ENCODE measurements at regions not wholly inside any gene's neighbourhood (a gene's known extent, or its start where the extent isn't known, plus 50 kb on each side); places are given as distances from the start of the nearest gene placed in this dataset.
A peak's percentile ranks its signal among the peaks of the same experiment; 100 is the strongest.

DNA sequence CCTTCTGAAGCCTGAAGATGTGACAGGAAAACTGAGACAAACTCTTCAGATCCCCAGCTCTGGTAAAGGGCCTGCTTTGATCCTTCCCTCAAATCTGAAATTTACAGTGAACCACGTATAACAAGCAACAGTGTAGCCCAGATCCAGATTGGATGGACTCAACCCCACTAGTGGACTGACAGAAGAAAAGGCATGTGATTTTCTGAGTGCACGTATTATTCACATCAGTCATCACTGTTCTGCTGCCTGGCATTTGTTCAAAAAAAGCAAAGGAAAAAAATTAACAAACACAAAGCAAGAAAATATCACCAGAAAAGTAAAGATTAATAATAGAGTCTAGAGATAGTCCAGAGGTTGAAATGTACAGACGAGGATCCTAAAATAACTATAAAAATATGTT, 87.6 kb downstream of the CYRIA start:
- peak; percentile 59 for DNase-seq
- Histone ChIP-seq H3K27ac (no peak overlapping the region), H3K27me3 (replicated peaks) (no peaks in the 10 kb centered on the region), H3K4me3 (ENCODE audit: low read depth, low read length) (no peak overlapping the region), H3K36me3 (replicated peaks) (no peaks in the 10 kb centered on the region)
- in situ Hi-C loops (cut with HindIII; ENCODE audit: low pct_ligation_motif_present, low sequenced_read_pairs) = no loop called here
- TF ChIP-seq, protein P1, sequence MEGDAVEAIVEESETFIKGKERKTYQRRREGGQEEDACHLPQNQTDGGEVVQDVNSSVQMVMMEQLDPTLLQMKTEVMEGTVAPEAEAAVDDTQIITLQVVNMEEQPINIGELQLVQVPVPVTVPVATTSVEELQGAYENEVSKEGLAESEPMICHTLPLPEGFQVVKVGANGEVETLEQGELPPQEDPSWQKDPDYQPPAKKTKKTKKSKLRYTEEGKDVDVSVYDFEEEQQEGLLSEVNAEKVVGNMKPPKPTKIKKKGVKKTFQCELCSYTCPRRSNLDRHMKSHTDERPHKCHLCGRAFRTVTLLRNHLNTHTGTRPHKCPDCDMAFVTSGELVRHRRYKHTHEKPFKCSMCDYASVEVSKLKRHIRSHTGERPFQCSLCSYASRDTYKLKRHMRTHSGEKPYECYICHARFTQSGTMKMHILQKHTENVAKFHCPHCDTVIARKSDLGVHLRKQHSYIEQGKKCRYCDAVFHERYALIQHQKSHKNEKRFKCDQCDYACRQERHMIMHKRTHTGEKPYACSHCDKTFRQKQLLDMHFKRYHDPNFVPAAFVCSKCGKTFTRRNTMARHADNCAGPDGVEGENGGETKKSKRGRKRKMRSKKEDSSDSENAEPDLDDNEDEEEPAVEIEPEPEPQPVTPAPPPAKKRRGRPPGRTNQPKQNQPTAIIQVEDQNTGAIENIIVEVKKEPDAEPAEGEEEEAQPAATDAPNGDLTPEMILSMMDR (IDR thresholded peaks at IDR 0.05; ENCODE audit: low read depth, low read length, missing control alignments) = no peak

DNA sequence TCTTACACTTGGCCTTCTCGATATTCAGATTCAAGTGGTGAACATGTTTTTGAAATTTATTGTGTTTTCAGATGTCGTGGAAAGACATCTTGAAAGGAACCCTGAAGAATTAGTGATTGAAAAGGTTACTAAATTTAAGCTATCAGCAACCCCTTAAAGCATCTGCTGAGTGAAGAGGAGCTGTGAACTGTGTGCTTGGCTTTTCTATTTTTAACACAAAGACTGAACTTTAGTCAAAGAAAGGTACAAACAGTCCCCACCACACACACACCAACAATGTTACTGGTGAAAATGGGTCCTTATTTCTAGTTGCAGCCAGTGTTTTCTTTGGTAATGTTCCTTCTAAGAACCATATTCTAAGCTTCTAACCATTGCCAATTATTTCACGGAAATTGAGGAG, 95.1 kb downstream of the CYRIA start:
- H3K4me3 ChIP-seq (ENCODE audit: low read depth, low read length) = no peak overlapping the region
- TF ChIP-seq, protein P1 (IDR thresholded peaks at IDR 0.05; ENCODE audit: low read depth, low read length, missing control alignments) = no peak
- no peaks in the 10 kb centered on the region for H3K36me3 ChIP-seq (replicated peaks)
- no peaks in the 10 kb centered on the region for H3K27me3 ChIP-seq (replicated peaks)
- no peak for DNase-seq
- H3K27ac ChIP-seq = no peak overlapping the region
- in situ Hi-C loops (cut with HindIII; ENCODE audit: low pct_ligation_motif_present, low sequenced_read_pairs) = no loop called here

DNA sequence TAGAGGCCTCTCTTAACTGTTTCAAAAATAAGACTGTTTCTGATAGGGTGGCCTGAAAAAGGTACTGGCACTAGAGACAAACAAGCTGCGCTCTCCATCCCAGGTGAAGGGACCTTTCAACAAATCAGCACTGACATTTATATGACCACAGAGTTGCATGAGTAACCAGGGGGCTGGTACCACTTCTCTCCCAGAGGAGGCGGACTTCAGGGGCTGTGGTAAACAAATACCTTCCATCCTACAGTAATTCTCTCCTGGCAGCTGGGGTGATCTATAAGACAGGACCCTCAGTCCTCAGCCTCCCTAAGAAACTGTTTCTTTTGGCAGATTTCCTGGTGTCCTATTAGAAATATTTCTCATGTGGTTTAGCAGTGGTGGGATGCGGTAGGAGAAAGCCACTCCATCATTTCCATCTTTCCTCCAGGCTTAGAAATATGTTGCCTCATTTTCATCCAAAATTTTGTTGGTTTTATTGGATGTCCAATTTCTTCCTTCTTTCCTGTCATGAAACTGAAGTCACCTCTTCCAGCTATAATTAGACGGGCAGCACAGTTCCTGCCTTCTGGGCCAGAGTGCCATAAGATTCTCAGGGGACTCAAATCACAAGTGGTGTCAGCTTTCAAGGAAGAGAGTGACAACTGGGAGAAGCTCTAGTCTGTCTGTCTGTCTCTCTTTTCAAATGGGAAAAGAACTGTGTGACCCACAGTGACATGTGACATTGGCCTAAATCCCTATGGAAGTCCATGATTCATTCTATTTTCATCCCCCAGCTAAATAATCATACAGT, 96.4 kb downstream of the CYRIA start:
- in situ Hi-C loops (cut with HindIII; ENCODE audit: low pct_ligation_motif_present, low sequenced_read_pairs) = no loop called here
- Histone ChIP-seq H3K27ac (no peak overlapping the region), H3K36me3 (replicated peaks) (no peaks in the 10 kb centered on the region), H3K27me3 (replicated peaks) (no peaks in the 10 kb centered on the region), H3K4me3 (ENCODE audit: low read depth, low read length) (no peak overlapping the region)
- TF ChIP-seq, protein P1 (IDR thresholded peaks at IDR 0.05; ENCODE audit: low read depth, low read length, missing control alignments) = no peak
- no peak for DNase-seq

DNA sequence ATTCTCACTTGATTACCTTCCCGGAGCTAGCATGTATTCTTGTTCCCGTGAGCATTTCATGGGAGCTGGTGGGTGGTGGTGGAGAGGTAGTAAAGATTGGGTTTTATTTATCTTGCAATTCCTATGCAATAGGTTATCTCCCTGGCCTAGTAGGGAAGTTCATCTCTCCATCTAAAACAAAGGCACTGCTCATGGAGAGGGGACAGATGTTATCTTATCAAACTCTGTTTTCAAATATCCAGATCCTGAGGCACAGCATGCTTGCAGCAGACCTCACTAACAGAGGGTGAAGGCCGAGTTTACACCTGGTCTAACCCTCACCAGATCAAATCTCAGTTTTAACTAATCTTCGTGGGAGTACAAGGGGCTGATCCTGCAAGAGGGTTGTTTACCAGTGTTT, 98.9 kb downstream of the CYRIA start:
- TF ChIP-seq, protein P1 (IDR thresholded peaks at IDR 0.05; ENCODE audit: low read depth, low read length, missing control alignments) = no peak
- no peak overlapping the region for H3K4me3 ChIP-seq (ENCODE audit: low read depth, low read length)
- DNase-seq = no peak
- no peaks in the 10 kb centered on the region for H3K27me3 ChIP-seq (replicated peaks)
- no peaks in the 10 kb centered on the region for H3K36me3 ChIP-seq (replicated peaks)
- no peak overlapping the region for H3K27ac ChIP-seq
- in situ Hi-C loops (cut with HindIII; ENCODE audit: low pct_ligation_motif_present, low sequenced_read_pairs) = no loop called here

DNA sequence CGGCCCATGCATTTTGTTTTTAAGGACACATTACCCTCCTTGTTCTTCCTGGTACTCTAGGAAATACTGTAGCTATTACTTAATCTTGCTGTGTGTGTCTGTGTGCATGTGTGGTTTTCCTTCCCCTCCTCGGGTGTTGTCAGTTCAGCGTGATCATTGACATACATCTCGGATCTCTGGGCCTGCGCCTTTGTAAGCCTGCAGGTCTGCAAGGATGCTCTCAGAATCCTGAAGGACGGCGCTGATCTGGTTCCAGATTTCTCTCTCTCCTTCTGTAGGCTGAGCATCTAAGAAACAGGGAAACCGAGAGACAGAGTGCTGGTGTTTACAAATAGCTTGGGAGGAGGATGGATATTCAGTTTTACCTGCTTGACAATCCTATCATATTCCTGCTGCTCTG, 100.2 kb downstream of the CYRIA start:
- Histone ChIP-seq H3K27ac (no peak overlapping the region), H3K4me3 (ENCODE audit: low read depth, low read length) (no peak overlapping the region), H3K27me3 (replicated peaks) (no peaks in the 10 kb centered on the region), H3K36me3 (replicated peaks) (no peaks in the 10 kb centered on the region)
- TF ChIP-seq, protein P1 (IDR thresholded peaks at IDR 0.05; ENCODE audit: low read depth, low read length, missing control alignments) = no peak
- no peak for DNase-seq
- in situ Hi-C loops (cut with HindIII; ENCODE audit: low pct_ligation_motif_present, low sequenced_read_pairs) = no loop called here

DNA sequence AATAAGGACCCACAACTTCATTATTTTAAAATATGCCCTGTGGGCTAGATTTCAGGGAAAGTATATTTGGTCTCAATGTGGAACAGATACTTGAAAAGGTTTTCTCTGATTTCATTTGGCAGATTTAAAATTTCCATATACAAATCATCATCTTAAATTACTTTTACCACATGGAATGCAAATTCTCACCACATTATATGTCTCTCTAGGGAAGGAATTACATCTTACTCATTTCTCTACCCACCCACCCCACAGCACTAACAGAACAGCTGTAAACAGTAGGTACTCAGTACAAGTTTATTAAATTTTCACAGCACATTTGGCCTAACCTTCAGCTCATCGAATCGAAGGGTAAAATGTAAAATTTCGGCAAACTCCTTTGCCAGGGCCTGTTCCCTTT, 104.0 kb downstream of the CYRIA start:
- no peak for DNase-seq
- H3K27me3 ChIP-seq (replicated peaks) = no peaks in the 10 kb centered on the region
- TF ChIP-seq, protein P1 (IDR thresholded peaks at IDR 0.05; ENCODE audit: low read depth, low read length, missing control alignments) = no peak
- H3K27ac ChIP-seq = no peak overlapping the region
- H3K36me3 ChIP-seq (replicated peaks) = no peaks in the 10 kb centered on the region
- no peak overlapping the region for H3K4me3 ChIP-seq (ENCODE audit: low read depth, low read length)
- in situ Hi-C loops (cut with HindIII; ENCODE audit: low pct_ligation_motif_present, low sequenced_read_pairs) = no loop called here

Measured in brain microvascular endothelial cell (primary cell).